T-helper 9 cell (primary cell): ENCODE measurements at regions not wholly inside any gene's neighbourhood (a gene's known extent, or its start where the extent isn't known, plus 50 kb on each side); places are given as distances from the start of the nearest gene placed in this dataset.

Source experiments
- DNase-seq: peaks from one replicate; pipeline ENCODE4 v3.0.0-alpha.2; 2020

DNA sequence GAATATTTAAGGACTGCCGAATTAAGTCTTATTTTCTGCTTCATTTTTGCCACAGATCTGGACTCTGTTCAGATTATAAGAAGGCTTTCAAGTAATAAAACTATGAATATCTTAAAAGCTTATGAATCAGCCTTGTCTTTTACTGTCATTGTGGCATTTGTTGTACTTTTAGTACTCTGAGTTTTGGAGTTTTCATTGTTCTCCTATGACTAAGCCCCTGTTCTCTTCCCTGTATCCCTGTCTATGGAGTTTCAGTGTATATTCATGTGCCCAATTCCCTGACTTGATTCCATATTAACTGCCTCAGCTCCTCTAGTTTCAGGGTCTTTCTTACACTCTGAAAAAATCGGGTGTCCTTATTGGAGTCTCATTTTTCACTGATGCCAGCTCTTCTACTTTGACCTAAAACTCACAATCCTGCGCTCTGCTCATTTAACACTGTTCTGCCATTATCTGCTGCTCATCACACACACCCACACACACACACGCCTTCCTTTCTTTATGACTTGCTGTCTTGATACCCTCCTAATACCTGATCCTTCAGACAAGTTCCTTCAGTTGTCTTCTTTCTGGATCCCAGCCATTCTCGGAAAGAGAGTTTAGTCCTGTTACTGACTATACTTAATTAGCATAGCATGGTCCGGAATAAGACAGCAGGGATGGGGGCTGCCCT lies 511.8 kb downstream of the CPS1 start:
- DNase-seq, result no peak

DNA sequence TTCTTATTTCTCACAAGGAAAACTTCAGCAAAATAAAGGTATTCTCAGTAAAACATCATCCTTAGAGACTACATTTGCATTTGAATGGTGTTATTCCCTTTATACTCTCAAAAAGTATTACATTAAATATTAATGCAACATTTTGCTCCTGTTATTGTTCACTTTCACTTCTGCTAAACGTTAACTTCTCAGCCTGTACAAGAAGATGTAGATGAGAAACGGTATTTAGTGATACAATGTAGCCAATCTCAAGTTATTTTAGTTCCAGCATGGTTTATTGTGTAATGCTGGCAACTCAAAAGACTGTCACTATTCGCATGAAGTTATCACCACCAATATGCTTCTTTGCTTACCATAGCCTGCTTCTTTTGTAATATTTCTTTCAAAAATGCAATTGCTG lies 514.1 kb downstream of the CPS1 start:
- no peak for DNase-seq

DNA sequence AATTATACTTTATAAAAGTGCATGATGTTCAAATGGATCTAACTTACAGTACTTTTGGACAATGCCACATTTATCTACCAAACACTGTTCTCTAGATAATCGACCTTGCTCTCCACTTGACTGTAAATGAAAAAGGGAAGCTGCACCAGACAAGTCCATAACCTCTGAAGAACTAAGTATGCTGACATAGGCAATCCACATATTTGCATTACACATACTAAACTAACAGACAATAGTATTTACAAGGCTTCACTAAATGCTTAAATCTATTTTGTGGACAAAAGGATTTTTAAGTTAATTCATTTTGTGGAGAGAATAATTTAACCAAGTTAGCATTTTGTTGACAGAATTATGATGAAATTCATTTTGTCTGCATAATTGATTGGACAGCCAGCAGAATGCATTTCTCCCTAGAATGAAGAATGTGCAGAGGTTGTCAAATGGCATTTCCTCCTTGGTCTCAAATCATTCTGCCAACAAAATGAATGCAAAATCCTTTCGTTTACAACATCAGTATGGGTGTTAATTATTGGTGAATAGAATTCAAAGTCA lies 520.9 kb downstream of the CPS1 start:
- DNase-seq, result no peak

DNA sequence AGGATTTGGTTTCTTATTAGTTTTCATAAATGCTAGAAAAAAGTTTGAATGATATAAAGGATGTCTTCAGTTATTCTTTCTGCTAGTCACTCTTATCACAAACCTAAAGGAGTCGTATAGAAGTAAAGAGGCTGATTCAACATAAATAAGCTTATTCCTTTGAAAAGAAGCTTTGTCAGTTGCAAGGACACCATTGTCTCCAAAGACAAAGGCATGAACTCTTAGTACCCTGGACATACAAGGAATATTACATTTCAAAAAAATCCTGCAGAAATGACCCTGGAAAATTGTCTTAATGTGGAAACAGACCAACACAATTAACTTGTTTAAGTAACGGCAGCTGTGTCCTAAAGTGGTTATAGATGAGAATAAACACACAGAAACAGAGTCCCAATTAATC lies 528.0 kb downstream of the CPS1 start:
- no peak for DNase-seq

DNA sequence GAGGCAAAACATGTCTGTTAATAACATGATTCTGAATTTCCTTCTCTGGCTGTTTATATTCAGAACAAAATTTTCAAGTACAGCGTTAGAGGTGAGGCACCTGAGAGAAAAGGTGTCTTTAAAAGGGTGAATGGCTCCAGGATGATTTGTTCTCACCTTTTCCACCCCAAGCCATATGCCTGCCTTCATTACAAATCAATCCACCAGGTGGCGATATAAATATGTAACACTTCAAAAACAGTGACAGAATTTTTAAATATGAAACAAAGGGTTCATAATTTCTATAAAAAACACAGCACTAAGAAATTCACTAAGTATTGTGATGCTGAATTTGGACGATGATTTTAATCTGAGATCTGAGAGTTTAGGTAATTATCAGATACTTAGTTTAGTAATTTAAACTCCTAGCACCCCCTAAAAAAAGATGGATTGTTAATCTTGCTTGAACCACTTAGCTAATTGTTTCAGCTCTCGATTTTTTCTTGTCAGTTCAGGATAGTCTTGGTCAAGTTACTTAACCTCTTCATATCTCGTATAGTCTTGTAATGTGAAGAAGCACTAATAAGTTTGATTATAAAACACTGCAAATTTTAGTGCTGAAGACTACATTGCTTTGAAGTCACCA lies 528.8 kb downstream of the CPS1 start:
- DNase-seq, result no peak

DNA sequence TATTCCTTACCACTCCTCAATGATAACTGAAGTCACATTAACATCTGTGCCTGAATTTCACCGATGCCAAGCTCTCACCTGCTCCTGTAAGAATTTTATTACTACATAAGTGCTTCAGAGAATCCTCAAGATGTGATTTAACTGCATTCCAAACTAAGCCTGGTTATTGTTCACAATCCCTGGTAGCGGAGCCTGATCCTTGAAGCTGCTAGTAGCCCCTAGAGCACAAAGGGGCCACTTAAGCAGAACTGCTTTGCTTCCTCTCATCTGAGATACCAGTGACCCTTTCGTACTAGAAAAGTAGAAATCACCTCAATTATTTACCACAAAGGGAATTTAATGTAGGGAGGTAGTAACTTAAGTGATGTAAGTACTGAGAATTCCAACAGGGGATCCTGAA lies 529.6 kb downstream of the CPS1 start:
- no peak for DNase-seq

DNA sequence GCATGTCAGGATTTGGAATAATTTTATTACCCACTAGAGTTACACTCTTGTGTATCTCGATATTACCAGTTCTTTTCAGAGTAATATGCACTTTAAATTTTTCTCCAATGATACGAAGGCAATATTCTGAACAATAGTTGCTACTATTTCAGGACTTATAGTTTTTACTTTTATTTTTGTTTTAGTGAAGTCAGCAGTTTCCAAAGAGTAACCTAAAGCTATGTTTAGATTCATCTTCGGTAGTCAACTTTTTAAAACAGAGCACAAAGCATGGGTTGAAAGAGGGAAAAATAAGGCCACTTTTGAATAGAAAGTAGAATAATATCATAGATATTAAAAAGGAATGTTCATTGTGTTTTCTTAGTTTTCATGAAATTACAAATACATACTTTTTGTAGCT lies 532.7 kb downstream of the CPS1 start:
- DNase-seq, result no peak

DNA sequence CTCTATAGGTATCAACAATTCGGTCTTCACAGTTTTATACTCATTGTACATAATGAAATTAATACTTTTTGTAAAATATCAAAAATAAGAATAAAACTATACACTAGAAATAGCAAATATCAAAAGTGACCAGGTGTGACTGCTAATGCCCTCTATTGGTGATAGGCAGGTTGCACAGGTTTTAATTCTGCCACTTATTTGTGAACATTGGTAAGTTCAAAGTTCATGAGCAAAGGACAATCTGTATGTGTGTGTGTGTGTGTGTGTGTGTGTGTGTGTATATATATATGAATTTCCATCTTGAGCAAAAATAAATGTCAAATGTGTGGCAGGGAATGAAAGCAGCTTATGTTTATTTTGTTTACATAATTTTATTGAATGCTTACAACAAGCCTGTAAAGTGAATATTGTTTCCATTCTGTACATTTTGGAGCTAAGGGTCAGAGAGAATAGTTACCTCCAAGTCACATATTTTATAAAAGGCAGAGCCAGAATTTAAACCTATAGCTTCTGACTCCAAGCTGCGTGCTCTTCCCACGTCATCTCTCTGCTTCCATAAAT lies 537.4 kb downstream of the CPS1 start:
- no peak for DNase-seq

DNA sequence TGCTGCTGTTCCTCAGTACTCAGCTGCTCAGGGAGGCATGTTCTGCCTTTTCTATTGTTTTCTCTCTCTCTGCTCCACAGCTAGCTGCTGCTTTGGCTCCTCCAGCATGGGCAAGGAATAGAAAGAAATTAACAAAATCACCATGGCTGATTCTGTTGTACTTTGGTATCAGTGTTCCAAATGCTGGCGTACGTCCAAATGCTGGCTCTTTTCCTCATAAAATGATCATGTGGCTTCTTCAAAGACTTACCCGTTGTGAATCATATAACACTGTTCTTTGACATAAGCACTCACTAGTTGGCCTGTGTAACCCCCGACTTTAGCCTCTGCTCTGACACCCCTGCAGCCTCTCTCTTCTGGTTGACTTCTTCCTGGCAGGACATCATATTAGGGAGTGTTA lies 547.6 kb downstream of the CPS1 start:
- DNase-seq, result no peak

DNA sequence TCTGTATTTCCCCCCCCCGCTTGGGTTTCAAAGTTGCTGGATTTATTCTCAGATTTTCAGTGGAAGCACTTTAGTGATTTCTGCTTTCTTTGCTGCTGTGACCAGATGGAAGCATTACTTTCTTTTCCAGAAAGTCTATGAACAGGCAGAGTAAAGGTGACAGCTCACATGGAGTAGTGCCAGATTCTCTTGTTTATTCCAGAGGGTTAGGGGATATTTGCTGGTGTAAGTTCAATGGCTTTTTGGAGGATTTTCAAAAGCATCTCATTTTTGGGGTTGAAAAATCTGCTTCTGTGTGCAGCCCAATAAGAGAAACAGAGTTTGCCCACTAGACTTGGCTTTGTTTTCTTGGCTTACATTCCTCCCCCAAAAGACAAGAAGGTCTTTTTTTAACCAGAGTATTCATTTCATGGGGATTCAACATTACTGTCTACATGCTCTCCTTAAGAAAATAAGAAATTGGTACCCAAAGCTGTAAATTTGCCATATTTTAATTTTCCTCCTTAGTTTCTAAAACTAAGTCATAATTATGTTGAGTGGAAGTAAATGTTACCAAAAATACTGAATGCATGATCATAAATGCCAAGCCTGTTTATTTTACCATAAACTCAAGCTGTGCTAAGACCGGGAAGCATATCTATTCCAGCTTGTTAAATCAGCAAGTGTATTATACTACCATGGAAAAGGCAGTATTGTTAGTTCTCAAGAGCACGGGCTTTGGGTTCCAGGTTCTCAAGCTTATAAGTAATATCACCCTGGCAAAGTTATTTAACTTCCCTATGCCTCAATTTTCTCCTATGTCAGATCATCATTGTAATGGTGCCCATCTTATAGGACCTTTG lies 557.2 kb downstream of the CPS1 start:
- no peak for DNase-seq

DNA sequence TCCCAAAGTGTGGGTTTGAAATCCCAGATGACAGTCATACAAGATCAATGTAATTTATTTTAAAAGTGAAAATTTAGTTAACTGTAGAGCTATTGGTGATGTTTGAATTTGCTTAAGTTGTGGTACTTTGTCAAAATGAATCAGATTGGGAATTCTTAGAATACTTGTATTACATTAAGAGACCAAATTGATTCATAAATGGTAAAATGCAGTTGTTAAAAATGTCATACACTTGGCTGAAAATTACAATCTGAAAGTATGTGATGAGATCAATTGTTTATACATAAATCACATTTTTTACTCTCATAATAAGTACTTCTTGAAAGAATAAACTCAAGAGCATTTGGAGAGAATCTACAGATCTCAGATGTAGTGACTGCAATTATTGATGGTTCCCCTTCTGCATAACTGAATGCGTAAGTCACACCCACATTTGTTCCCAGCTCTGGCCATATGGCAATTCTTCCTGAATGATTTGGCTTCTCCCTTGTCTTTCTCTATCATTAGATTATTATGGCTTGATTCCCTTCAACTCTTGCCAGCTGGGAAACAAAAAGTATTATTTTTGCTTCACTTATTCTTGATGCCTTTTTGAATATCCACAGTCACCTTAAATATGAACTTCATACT lies 558.5 kb downstream of the CPS1 start:
- DNase-seq, result no peak

DNA sequence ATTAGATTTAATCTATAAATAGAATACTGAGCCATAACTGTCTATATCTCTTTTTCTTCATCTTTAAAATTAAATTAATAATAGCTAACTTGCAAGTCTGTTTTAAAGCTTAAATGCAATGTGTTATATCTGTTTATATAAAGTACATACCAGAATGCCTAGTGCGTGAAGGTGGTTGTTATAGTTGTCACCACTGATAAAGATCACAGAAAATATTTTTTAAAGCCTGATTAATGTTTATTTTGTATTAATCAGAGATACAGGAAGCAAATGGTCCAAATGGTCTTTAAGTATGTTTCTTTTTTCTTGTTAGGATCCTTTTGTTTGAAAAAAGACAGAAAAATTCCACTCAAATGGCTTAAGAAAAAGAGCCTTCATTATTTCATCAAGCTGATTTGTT lies 560.6 kb downstream of the CPS1 start:
- no peak for DNase-seq

DNA sequence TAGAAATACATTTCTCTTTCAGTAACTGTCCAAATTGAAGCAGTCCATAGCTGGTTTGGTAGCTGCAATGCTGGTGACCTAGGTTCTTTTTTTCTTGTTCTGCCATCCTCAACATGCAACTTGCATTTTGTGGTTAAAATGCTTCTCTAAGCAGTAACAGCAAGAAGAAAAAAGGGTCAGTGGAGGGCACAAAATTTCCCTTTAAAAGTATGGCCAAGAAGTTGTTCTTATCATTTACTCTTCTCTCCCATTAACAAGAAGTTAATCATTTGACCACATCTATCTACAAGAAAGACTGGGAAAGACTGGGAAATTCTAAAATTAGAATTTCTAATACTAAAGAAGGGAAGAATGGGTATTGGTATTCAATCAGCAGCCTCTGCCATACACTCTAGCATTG lies 569.9 kb downstream of the CPS1 start:
- no peak for DNase-seq

DNA sequence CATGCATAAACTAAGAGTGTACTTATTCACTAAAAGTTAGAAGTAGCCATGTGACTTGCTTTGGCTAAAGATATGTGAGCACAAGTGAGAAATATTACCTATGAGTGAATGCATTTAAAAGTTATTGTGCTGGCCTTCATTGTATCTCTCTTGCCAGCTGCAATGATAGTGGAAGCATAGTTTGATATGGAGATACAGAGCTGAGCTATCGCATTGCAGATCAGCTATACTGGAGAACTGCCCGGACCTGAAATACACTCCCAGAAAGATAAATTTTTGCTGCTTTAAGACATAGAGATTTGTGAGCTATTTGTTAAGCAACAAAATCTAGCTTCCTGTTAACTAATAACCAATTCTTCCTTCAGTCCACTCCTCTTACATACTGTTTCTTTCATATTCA lies 571.1 kb downstream of the CPS1 start:
- DNase-seq, result no peak

DNA sequence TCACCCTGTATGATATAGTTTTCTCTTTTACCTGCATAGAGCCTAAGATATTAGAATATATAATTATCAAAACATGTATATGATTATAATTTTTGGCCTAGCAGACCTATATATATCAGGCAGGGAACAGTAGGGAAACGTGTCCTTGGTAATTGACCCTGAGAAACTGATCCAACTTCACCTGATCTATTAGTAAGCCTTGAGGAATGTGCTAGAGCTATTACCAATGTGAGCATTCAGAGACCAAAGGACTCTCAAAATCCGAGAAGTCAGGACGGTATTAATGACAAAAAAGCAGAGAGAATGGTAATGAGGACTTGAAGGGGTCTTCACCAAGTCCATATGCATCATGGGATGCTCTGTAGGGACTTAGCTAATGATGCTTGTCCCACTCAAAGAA lies 571.9 kb downstream of the CPS1 start:
- DNase-seq, result no peak

DNA sequence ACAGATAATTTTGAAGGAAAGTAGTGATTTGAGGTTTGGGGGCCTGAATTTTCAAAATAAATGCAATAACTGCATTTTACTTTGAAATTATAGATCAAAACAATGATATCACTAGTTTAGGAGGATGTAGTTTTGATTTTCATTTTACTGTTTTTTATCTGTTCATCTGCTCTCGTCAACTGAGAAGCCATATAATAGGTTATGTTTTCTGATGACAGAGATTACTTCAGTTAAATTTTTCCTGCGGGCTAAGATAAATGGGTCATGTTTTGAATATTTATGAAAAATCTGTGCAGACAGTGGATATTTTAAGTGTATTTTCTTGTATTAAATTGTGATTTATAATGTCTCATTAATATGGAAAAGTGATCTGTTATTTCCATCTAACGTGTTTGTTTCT lies 573.4 kb downstream of the CPS1 start:
- DNase-seq, result no peak

DNA sequence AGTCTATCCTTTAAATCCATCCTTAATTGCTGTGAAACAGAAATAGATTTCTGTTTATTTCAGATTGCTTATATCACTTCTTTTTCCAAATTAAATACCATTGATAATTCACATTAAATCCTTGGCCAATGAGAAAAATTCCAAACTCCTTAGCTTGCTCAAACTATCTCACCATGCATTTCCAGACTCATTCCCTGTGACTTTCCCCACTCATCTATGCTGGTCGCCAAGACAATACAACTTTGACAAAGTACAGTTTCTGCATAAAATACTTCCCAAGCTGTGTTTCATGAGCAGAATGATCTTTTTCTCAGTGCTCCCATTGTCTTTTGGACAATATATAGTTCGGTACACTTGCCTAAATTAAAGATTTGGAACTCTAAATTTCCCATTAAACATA lies 575.6 kb downstream of the CPS1 start:
- DNase-seq, result no peak

DNA sequence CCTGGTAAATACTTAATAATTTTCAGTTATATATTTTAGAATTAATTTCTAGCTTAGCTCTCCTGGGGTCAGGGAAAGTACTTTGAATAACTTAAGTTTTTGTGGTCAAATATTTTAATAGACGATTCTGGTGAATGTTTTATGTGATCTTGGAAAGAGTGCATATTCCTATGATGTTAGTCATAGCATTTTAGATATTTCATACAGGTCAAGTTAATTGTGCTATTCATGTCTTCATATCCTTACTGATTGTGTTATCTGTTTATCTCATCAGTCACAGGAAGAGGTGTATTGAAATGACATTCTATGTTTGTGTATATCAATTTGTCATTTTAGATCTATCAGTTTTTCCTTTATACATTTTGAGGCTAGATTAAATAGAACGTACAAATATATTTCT lies 576.2 kb downstream of the CPS1 start:
- no peak for DNase-seq

DNA sequence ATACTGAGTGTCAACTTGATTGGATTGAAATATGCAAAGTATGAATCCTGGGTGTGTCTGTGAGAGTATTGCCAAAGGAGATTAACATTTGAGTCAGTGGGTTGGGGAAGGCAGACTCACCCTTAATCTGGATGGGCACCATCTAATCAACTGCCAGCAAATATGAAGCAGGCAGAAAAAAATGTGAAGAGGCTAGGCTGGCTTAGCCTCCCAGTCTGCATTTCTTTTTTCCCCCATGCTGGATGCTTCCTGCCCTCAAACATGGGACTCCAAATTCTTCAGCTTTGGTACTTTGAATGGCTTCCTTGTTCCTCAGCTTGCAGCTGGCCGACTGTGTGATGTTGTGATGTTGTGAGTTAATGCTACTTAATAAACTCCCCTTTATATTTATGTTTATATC lies 577.4 kb downstream of the CPS1 start:
- DNase-seq, result no peak

DNA sequence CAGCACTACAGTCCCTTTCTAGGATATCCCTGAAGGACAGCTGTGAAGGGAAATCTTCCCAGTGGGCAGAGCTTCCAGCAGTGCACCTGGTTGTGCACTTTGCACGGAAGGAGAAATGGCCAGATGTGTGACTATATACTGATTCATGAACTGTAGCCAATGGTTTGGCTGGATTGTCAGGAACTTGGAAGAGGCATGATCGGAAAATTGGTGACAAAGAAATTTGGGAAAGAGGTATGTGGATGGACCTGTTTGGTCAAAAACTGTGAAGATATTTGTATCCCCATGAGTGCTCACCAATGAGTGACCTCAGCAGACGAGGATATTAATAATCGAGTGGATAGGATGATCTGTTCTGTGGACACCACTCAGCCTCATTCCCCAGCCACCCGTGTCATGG lies 582.2 kb downstream of the CPS1 start:
- DNase-seq, result no peak

DNA sequence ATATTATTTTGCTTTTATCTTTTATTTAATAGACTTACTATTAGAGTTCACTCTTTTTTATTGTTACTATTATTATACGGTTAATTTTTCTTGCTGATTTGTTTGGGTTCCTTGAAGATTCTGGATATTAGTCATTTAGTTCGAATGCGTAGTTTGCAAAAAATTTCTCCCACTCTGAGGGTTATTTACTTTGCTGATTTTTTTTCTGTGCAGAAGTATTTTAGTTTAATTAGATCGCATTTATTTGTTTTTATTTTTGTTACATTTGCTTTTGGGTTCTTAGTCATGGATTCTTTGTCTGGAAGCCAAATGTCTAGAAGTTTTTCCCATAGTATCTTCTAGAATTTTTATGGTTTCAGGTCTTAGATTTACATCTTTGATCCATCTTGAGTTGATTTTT lies 585.2 kb downstream of the CPS1 start:
- no peak for DNase-seq

DNA sequence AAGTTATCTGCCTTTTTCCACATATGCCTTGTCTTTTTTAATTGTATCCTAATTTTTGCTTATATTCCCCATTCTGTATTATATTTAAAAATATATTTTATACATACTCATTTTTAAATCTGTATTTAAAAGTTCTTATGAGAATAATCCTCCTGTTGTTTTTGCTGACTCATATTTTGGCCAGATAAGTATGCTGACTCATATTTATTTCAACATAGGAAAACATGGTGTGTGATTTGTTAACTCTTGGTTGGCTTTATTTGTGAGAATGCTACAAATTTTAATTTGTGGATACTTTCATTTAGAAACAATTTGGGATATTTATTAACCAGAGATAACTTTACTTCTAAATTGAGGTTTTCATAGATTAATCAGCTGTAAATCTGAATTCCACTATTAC lies 587.7 kb downstream of the CPS1 start:
- DNase-seq, result no peak
